Bronchial epithelial cell (primary cell): ENCODE measurements at regions not wholly inside any gene's neighbourhood (a gene's known extent, or its start where the extent isn't known, plus 50 kb on each side); places are given as distances from the start of the nearest gene placed in this dataset.

Experiments
- DNase-seq: peaks from one replicate; pipeline ENCODE4 v3.0.0-alpha.2; 2010; ENCODE audit warnings: low read depth
- FAIRE-seq: peaks from 2 replicates; lab custom pipeline; 2011; peaks lifted over from hg19 to GRCh38; lab: Jason Lieb, UNC
- H3K27me3 ChIP-seq: 2 replicates; pipeline ENCODE4 v1.5.1; 2011; ENCODE audit warnings: low read length; ENCODE audit not compliant: control insufficient read depth, insufficient read depth
- H3K36me3 ChIP-seq: 2 replicates; pipeline ENCODE4 v1.5.1; 2011; ENCODE audit warnings: low read length; ENCODE audit not compliant: control insufficient read depth, insufficient read depth
- H3K4me3 ChIP-seq: 2 replicates; pipeline ENCODE4 v1.5.1; 2011; ENCODE audit warnings: mild to moderate bottlenecking, low read depth, low read length, control low read depth
- CTCF ChIP-seq: IDR thresholded peaks from 2 replicates; pipeline ENCODE4 v1.5.1; 2011; ENCODE audit warnings: mild to moderate bottlenecking, moderate library complexity, low read length, control low read depth, inconsistent platforms; ENCODE audit not compliant: insufficient read depth, severe bottlenecking

- no peak for FAIRE-seq
- no peaks in the 10 kb centered on the region for H3K27me3 ChIP-seq
- peak; percentile 88 for DNase-seq
- no peaks in the 10 kb centered on the region for H3K36me3 ChIP-seq
- H3K4me3 ChIP-seq: no peak overlapping the region
- no peak for TF ChIP-seq CTCF
Observed at GRCh38 chr2:74735009-74735408, 81.0 kb downstream of the SEMA4F start.

- no peak for TF ChIP-seq CTCF
- Histone ChIP-seq H3K4me3 (no peak overlapping the region), H3K36me3 (no peaks in the 10 kb centered on the region), H3K27me3 (no peaks in the 10 kb centered on the region)
- FAIRE-seq (no peak), DNase-seq (no peak)
Observed at GRCh38 chr2:74735564-74735963, 81.5 kb downstream of the SEMA4F start.

GRCh38 chr2:74736589-74736988 lies 82.5 kb downstream of the SEMA4F start:
- no peaks in the 10 kb centered on the region for H3K27me3 ChIP-seq
- no peak overlapping the region for H3K4me3 ChIP-seq
- no peak for FAIRE-seq
- TF ChIP-seq CTCF: no peak
- no peak for DNase-seq
- no peaks in the 10 kb centered on the region for H3K36me3 ChIP-seq

GRCh38 chr2:74738586-74738985 lies 84.5 kb downstream of the SEMA4F start:
- Histone ChIP-seq H3K36me3 (no peaks in the 10 kb centered on the region), H3K27me3 (no peaks in the 10 kb centered on the region), H3K4me3 (no peak overlapping the region)
- TF ChIP-seq CTCF: no peak
- DNase-seq (no peak), FAIRE-seq (no peak)

GRCh38 chr2:74739129-74739528 lies 85.1 kb downstream of the SEMA4F start:
- H3K36me3 ChIP-seq: no peaks in the 10 kb centered on the region
- no peak for FAIRE-seq
- no peak overlapping the region for H3K4me3 ChIP-seq

More at GRCh38 chr2:74739129-74739528, 85.1 kb downstream of the SEMA4F start:
- no peak for DNase-seq
- no peaks in the 10 kb centered on the region for H3K27me3 ChIP-seq
- no peak for TF ChIP-seq CTCF
